ENCODE measurements at regions not wholly inside any gene's neighbourhood (a gene's known extent, or its start where the extent isn't known, plus 50 kb on each side); places are given as distances from the start of the nearest gene placed in this dataset.

- H3K27ac Mint-ChIP-seq (ENCODE audit: unreplicated experiment): no peak overlapping the region
- TF ChIP-seq, protein P1, sequence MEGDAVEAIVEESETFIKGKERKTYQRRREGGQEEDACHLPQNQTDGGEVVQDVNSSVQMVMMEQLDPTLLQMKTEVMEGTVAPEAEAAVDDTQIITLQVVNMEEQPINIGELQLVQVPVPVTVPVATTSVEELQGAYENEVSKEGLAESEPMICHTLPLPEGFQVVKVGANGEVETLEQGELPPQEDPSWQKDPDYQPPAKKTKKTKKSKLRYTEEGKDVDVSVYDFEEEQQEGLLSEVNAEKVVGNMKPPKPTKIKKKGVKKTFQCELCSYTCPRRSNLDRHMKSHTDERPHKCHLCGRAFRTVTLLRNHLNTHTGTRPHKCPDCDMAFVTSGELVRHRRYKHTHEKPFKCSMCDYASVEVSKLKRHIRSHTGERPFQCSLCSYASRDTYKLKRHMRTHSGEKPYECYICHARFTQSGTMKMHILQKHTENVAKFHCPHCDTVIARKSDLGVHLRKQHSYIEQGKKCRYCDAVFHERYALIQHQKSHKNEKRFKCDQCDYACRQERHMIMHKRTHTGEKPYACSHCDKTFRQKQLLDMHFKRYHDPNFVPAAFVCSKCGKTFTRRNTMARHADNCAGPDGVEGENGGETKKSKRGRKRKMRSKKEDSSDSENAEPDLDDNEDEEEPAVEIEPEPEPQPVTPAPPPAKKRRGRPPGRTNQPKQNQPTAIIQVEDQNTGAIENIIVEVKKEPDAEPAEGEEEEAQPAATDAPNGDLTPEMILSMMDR (IDR thresholded peaks at IDR 0.05; ENCODE audit: partially characterized antibody, unreplicated experiment): no peak
- H3K9me3 Mint-ChIP-seq (ENCODE audit: unreplicated experiment): peaks cover 3% of the 10 kb centered on the region
- DNase-seq: no peak
- H3K36me3 Mint-ChIP-seq (ENCODE audit: unreplicated experiment): no peaks in the 10 kb centered on the region
- H3K4me3 Mint-ChIP-seq (ENCODE audit: unreplicated experiment): no peak overlapping the region
- no peaks in the 10 kb centered on the region for H3K27me3 Mint-ChIP-seq (ENCODE audit: unreplicated experiment)
- H3K4me1 Mint-ChIP-seq (ENCODE audit: low read depth, unreplicated experiment): no peaks in the 10 kb centered on the region
These were observed 1673.6 kb upstream of the MIR17HG start for GRCh38 chr13:89673789-89674311.

DNA sequence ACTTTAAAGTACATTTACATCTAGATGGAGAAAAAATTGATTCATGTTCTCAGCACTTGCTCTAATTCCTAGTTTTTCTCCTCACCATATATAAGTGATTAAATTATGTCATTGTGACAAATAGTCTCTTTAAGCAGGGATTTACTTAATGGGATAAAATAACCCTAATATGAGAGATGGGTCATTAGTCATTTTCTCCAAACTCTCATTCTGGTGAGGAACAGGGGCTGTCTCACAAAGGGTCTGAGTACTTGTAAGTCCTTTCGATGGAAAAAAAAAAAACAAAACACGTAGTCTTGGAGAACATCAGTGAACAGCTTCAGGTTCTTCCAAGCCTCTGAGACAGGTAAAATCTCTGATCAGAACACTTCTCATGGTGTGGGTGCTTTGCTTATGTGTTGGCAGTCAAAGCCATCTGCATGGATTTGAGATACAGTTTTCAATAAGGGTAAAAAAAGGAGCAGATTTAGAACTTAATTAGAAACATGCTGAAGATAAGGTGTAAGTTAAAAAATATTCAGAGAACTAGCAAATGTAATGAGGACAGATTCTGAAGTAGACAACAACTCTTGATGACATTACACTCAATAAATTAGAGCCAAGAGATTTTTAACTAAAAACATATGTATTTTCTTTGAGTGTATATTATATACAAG, 1668.9 kb upstream of the MIR17HG start:
- no peaks in the 10 kb centered on the region for H3K4me1 Mint-ChIP-seq (ENCODE audit: low read depth, unreplicated experiment)
- TF ChIP-seq, protein P1 (IDR thresholded peaks at IDR 0.05; ENCODE audit: partially characterized antibody, unreplicated experiment): no peak
- no peaks in the 10 kb centered on the region for H3K36me3 Mint-ChIP-seq (ENCODE audit: unreplicated experiment)
- no peak overlapping the region for H3K4me3 Mint-ChIP-seq (ENCODE audit: unreplicated experiment)
- no peak overlapping the region for H3K27ac Mint-ChIP-seq (ENCODE audit: unreplicated experiment)
- DNase-seq: no peak
- no peaks in the 10 kb centered on the region for H3K27me3 Mint-ChIP-seq (ENCODE audit: unreplicated experiment)
- H3K9me3 Mint-ChIP-seq (ENCODE audit: unreplicated experiment): no peaks in the 10 kb centered on the region

- no peaks in the 10 kb centered on the region for H3K9me3 Mint-ChIP-seq (ENCODE audit: unreplicated experiment)
- TF ChIP-seq, protein P1 (IDR thresholded peaks at IDR 0.05; ENCODE audit: partially characterized antibody, unreplicated experiment): no peak
- no peaks in the 10 kb centered on the region for H3K4me1 Mint-ChIP-seq (ENCODE audit: low read depth, unreplicated experiment)
- no peak overlapping the region for H3K27ac Mint-ChIP-seq (ENCODE audit: unreplicated experiment)
- no peaks in the 10 kb centered on the region for H3K27me3 Mint-ChIP-seq (ENCODE audit: unreplicated experiment)
- H3K36me3 Mint-ChIP-seq (ENCODE audit: unreplicated experiment): no peaks in the 10 kb centered on the region
- H3K4me3 Mint-ChIP-seq (ENCODE audit: unreplicated experiment): no peak overlapping the region
- no peak for DNase-seq
These were observed 1662.6 kb upstream of the MIR17HG start for GRCh38 chr13:89684896-89685295.

- Mint-ChIP-seq H3K27me3 (ENCODE audit: unreplicated experiment) (no peaks in the 10 kb centered on the region), H3K4me3 (ENCODE audit: unreplicated experiment) (no peak overlapping the region), H3K36me3 (ENCODE audit: unreplicated experiment) (no peaks in the 10 kb centered on the region)
These were observed 1661.3 kb upstream of the MIR17HG start for GRCh38 chr13:89686171-89686570.

GRCh38 chr13:89687066-89687465, 1660.4 kb upstream of the MIR17HG start:
- H3K36me3 Mint-ChIP-seq (ENCODE audit: unreplicated experiment): no peaks in the 10 kb centered on the region
- H3K4me1 Mint-ChIP-seq (ENCODE audit: low read depth, unreplicated experiment): no peaks in the 10 kb centered on the region
- H3K9me3 Mint-ChIP-seq (ENCODE audit: unreplicated experiment): no peaks in the 10 kb centered on the region
- TF ChIP-seq, protein P1 (IDR thresholded peaks at IDR 0.05; ENCODE audit: partially characterized antibody, unreplicated experiment): no peak
- H3K27ac Mint-ChIP-seq (ENCODE audit: unreplicated experiment): no peak overlapping the region
- no peak for DNase-seq
- H3K4me3 Mint-ChIP-seq (ENCODE audit: unreplicated experiment): no peak overlapping the region
- no peaks in the 10 kb centered on the region for H3K27me3 Mint-ChIP-seq (ENCODE audit: unreplicated experiment)

More at GRCh38 chr13:89686171-89686570, 1661.3 kb upstream of the MIR17HG start:
- TF ChIP-seq, protein P1 (IDR thresholded peaks at IDR 0.05; ENCODE audit: partially characterized antibody, unreplicated experiment): no peak
- Mint-ChIP-seq H3K27ac (ENCODE audit: unreplicated experiment) (no peak overlapping the region), H3K9me3 (ENCODE audit: unreplicated experiment) (no peaks in the 10 kb centered on the region), H3K4me1 (ENCODE audit: low read depth, unreplicated experiment) (no peaks in the 10 kb centered on the region)
- DNase-seq: no peak
